Activated CD8-positive, alpha-beta T cell treated with anti-CD3 and anti-CD28 coated beads, Interleukin-2, amount 10 ng/mL, durations not matched to agents 7 days and 5 days (primary cell): ENCODE measurements at regions not wholly inside any gene's neighbourhood (a gene's known extent, or its start where the extent isn't known, plus 50 kb on each side); places are given as distances from the start of the nearest gene placed in this dataset.

Experiments
- ATAC-seq: fragments of 150-1000 bp; cut with Tn5 transposase; one replicate; pipeline ENCODE4 v1.10.0; 2021; ENCODE audit warnings: moderate library complexity
- CTCF ChIA-PET: fragments of 350-600 bp; sonication (Branson Sonifier 250); formaldehyde crosslinking; loops from one replicate; lab custom pipeline; 2021; ENCODE audit warnings: antibody characterized with exemption; lab: Charles Lee
- POLR2A ChIA-PET: fragments of 350-600 bp; sonication (Branson Sonifier 250); formaldehyde crosslinking; loops from one replicate; lab custom pipeline; 2021; ENCODE audit warnings: antibody characterized with exemption; lab: Charles Lee
- DNase-seq: peaks from one replicate; pipeline ENCODE4 v3.0.0-alpha.2; 2020
- H3K27ac Mint-ChIP-seq: one replicate; pipeline ENCODE4 v1.8.0; 2021; ENCODE audit warnings: mild to moderate bottlenecking, mixed read lengths
- H3K27me3 Mint-ChIP-seq: one replicate; pipeline ENCODE4 v1.8.0; 2021; ENCODE audit warnings: low read depth, mixed read lengths
- H3K36me3 Mint-ChIP-seq: one replicate; pipeline ENCODE4 v1.8.0; 2021; ENCODE audit warnings: low read depth, mixed read lengths
- H3K4me1 Mint-ChIP-seq: one replicate; pipeline ENCODE4 v1.8.0; 2021; ENCODE audit warnings: low read depth, mixed read lengths
- H3K4me3 Mint-ChIP-seq: one replicate; pipeline ENCODE4 v1.8.0; 2021; ENCODE audit warnings: mild to moderate bottlenecking, mixed read lengths
- H3K9me3 Mint-ChIP-seq: one replicate; pipeline ENCODE4 v1.8.0; 2022; ENCODE audit warnings: mixed read lengths; ENCODE audit not compliant: insufficient read depth

- Mint-ChIP-seq H3K27me3 (no peaks in the 10 kb centered on the region), H3K4me1 (no peaks in the 10 kb centered on the region)
- CTCF ChIA-PET: no interaction called here
Measured at GRCh38 chr12:102781117-102781516, 135.9 kb downstream of the PAH start.

GRCh38 chr12:102776041-102776440 is 141.0 kb downstream of the PAH start:
- Mint-ChIP-seq H3K27me3 (no peaks in the 10 kb centered on the region), H3K4me3 (no peak overlapping the region), H3K36me3 (no peaks in the 10 kb centered on the region), H3K4me1 (no peaks in the 10 kb centered on the region), H3K9me3 (no peaks in the 10 kb centered on the region), H3K27ac (no peak overlapping the region)
- no peak for ATAC-seq
- ChIA-PET POLR2A (no interaction called here), CTCF (no interaction called here)
- DNase-seq: no peak

More at GRCh38 chr12:102781117-102781516, 135.9 kb downstream of the PAH start:
- no peaks in the 10 kb centered on the region for H3K36me3 Mint-ChIP-seq
- no peaks in the 10 kb centered on the region for H3K9me3 Mint-ChIP-seq
- POLR2A ChIA-PET: no interaction called here
- no peak overlapping the region for H3K4me3 Mint-ChIP-seq
- H3K27ac Mint-ChIP-seq: no peak overlapping the region
- DNase-seq: no peak
- ATAC-seq: no peak

- Mint-ChIP-seq H3K4me3 (no peak overlapping the region), H3K27ac (no peak overlapping the region), H3K36me3 (no peaks in the 10 kb centered on the region), H3K9me3 (no peaks in the 10 kb centered on the region), H3K27me3 (peaks cover 3% of the 10 kb centered on the region), H3K4me1 (no peaks in the 10 kb centered on the region)
- CTCF ChIA-PET: interaction anchor here (0.7 to 1.3 kb wide), 4 partner anchors 128 to 829 kb away, joined by 3 to 4 read pairs (median 3); no protein-coding TSS in a partner anchor
- POLR2A ChIA-PET: no interaction called here
- peak; percentile 51 for DNase-seq
- ATAC-seq: peak; percentile 57
Measured at GRCh38 chr12:102769323-102769916, 147.6 kb downstream of the PAH start.

GRCh38 chr12:102766961-102767360 is 150.1 kb downstream of the PAH start:
- H3K4me3 Mint-ChIP-seq: no peak overlapping the region
- no peaks in the 10 kb centered on the region for H3K9me3 Mint-ChIP-seq
- ChIA-PET POLR2A (no interaction called here), CTCF (no interaction called here)
- H3K27me3 Mint-ChIP-seq: peaks cover 3% of the 10 kb centered on the region
- no peaks in the 10 kb centered on the region for H3K4me1 Mint-ChIP-seq
- no peak for ATAC-seq
- H3K36me3 Mint-ChIP-seq: no peaks in the 10 kb centered on the region
- no peak overlapping the region for H3K27ac Mint-ChIP-seq
- DNase-seq: no peak

- Mint-ChIP-seq H3K4me1 (no peaks in the 10 kb centered on the region), H3K27me3 (peaks cover 2% of the 10 kb centered on the region), H3K4me3 (no peak overlapping the region), H3K9me3 (no peaks in the 10 kb centered on the region), H3K27ac (no peak overlapping the region), H3K36me3 (no peaks in the 10 kb centered on the region)
- CTCF ChIA-PET: no interaction called here
- POLR2A ChIA-PET: no interaction called here
- ATAC-seq (no peak), DNase-seq (no peak)
Measured at GRCh38 chr12:102765736-102766135, 151.3 kb downstream of the PAH start.

GRCh38 chr12:102763471-102763870 is 153.6 kb downstream of the PAH start:
- Mint-ChIP-seq H3K27ac (no peak overlapping the region), H3K4me1 (no peaks in the 10 kb centered on the region), H3K9me3 (no peaks in the 10 kb centered on the region), H3K4me3 (no peak overlapping the region), H3K27me3 (no peaks in the 10 kb centered on the region), H3K36me3 (no peaks in the 10 kb centered on the region)
- ChIA-PET CTCF (interaction anchor here (1.4 kb wide), 1 partner anchor 10 kb away, joined by 3 read pairs; no protein-coding TSS in a partner anchor), POLR2A (no interaction called here)
- ATAC-seq: no peak
- no peak for DNase-seq

GRCh38 chr12:102763061-102763460 is 154.0 kb downstream of the PAH start:
- Mint-ChIP-seq H3K27me3 (no peaks in the 10 kb centered on the region), H3K4me3 (no peak overlapping the region), H3K27ac (no peak overlapping the region), H3K4me1 (no peaks in the 10 kb centered on the region), H3K9me3 (no peaks in the 10 kb centered on the region), H3K36me3 (no peaks in the 10 kb centered on the region)
- DNase-seq (no peak), ATAC-seq (no peak)
- ChIA-PET POLR2A (no interaction called here), CTCF (interaction anchor here (1.4 kb wide), 1 partner anchor 11 kb away, joined by 3 read pairs; no protein-coding TSS in a partner anchor)

- no peak overlapping the region for H3K27ac Mint-ChIP-seq
- ATAC-seq (no peak), DNase-seq (no peak)
- H3K4me1 Mint-ChIP-seq: no peaks in the 10 kb centered on the region
- ChIA-PET CTCF (no interaction called here), POLR2A (no interaction called here)
- no peaks in the 10 kb centered on the region for H3K36me3 Mint-ChIP-seq
- H3K27me3 Mint-ChIP-seq: no peaks in the 10 kb centered on the region
- no peak overlapping the region for H3K4me3 Mint-ChIP-seq
- no peaks in the 10 kb centered on the region for H3K9me3 Mint-ChIP-seq
Measured at GRCh38 chr12:102760322-102760721, 156.7 kb downstream of the PAH start.

GRCh38 chr12:102759466-102759865 is 157.6 kb downstream of the PAH start:
- ATAC-seq: no peak
- CTCF ChIA-PET: no interaction called here

GRCh38 chr12:102757882-102758226 is 159.2 kb downstream of the PAH start:
- CTCF ChIA-PET: interaction anchor here (1.7 kb wide), 1 partner anchor 839 kb away, joined by 4 read pairs; no protein-coding TSS in a partner anchor
- H3K9me3 Mint-ChIP-seq: no peaks in the 10 kb centered on the region
- POLR2A ChIA-PET: no interaction called here

More at GRCh38 chr12:102759466-102759865, 157.6 kb downstream of the PAH start:
- H3K4me3 Mint-ChIP-seq: no peak overlapping the region
- H3K4me1 Mint-ChIP-seq: no peaks in the 10 kb centered on the region
- no peak for DNase-seq
- H3K27me3 Mint-ChIP-seq: no peaks in the 10 kb centered on the region
- H3K9me3 Mint-ChIP-seq: no peaks in the 10 kb centered on the region
- POLR2A ChIA-PET: no interaction called here
- H3K27ac Mint-ChIP-seq: no peak overlapping the region
- H3K36me3 Mint-ChIP-seq: no peaks in the 10 kb centered on the region

GRCh38 chr12:102757154-102757881 is 159.7 kb downstream of the PAH start:
- POLR2A ChIA-PET: no interaction called here
- Mint-ChIP-seq H3K27ac (no peak overlapping the region), H3K9me3 (no peaks in the 10 kb centered on the region), H3K27me3 (no peaks in the 10 kb centered on the region), H3K36me3 (no peaks in the 10 kb centered on the region), H3K4me3 (no peak overlapping the region), H3K4me1 (no peaks in the 10 kb centered on the region)
- CTCF ChIA-PET: interaction anchor here (1.7 kb wide), 1 partner anchor 839 kb away, joined by 4 read pairs; no protein-coding TSS in a partner anchor
- DNase-seq (no peak), ATAC-seq (no peak)

More at GRCh38 chr12:102757882-102758226, 159.2 kb downstream of the PAH start:
- Mint-ChIP-seq H3K27ac (no peak overlapping the region), H3K27me3 (no peaks in the 10 kb centered on the region), H3K4me1 (no peaks in the 10 kb centered on the region), H3K36me3 (no peaks in the 10 kb centered on the region), H3K4me3 (no peak overlapping the region)
- ATAC-seq: no peak
- DNase-seq: no peak

GRCh38 chr12:102756530-102756929 is 160.5 kb downstream of the PAH start:
- no peak overlapping the region for H3K27ac Mint-ChIP-seq
- no peaks in the 10 kb centered on the region for H3K4me1 Mint-ChIP-seq
- ATAC-seq (no peak), DNase-seq (no peak)
- H3K36me3 Mint-ChIP-seq: no peaks in the 10 kb centered on the region
- H3K27me3 Mint-ChIP-seq: no peaks in the 10 kb centered on the region
- ChIA-PET POLR2A (no interaction called here), CTCF (interaction anchor here (1.7 kb wide), 1 partner anchor 838 kb away, joined by 4 read pairs; no protein-coding TSS in a partner anchor)
- no peak overlapping the region for H3K4me3 Mint-ChIP-seq
- no peaks in the 10 kb centered on the region for H3K9me3 Mint-ChIP-seq
